ENCODE measurements at regions not wholly inside any gene's neighbourhood (a gene's known extent, or its start where the extent isn't known, plus 50 kb on each side); places are given as distances from the start of the nearest gene placed in this dataset.
"Not testable (repeated sequence)": the region's sequence is repeated elsewhere in the genome, so short reads cannot be mapped to it uniquely, and the experiment has no call there.

- not testable (repeated sequence) for DNase-seq (ENCODE audit: low read depth)
These were observed 219.6 kb downstream of the BAMBI start for GRCh38 chr10:28896791-28897409.

- DNase-seq (ENCODE audit: low read depth): no peak
These were observed 220.5 kb downstream of the BAMBI start for GRCh38 chr10:28897617-28898464.

GRCh38 chr10:28902215-28902614 lies 224.9 kb downstream of the BAMBI start:
- no peak for DNase-seq (ENCODE audit: low read depth)

GRCh38 chr10:28903063-28903462 lies 225.7 kb downstream of the BAMBI start:
- DNase-seq (ENCODE audit: low read depth): no peak

- DNase-seq (ENCODE audit: low read depth): no peak
These were observed 226.4 kb downstream of the BAMBI start for GRCh38 chr10:28903736-28904135.

GRCh38 chr10:28905371-28905770 lies 228.1 kb downstream of the BAMBI start:
- no peak for DNase-seq (ENCODE audit: low read depth)

GRCh38 chr10:28906011-28906411 lies 228.7 kb downstream of the BAMBI start:
- no peak for DNase-seq (ENCODE audit: low read depth)

- DNase-seq (ENCODE audit: low read depth): no peak
These were observed 229.1 kb downstream of the BAMBI start for GRCh38 chr10:28906415-28906814.

- DNase-seq (ENCODE audit: low read depth): no peak
These were observed 229.6 kb downstream of the BAMBI start for GRCh38 chr10:28906934-28907333.

GRCh38 chr10:28909875-28910274 lies 232.6 kb downstream of the BAMBI start:
- DNase-seq (ENCODE audit: low read depth): no peak

GRCh38 chr10:28910956-28911355 lies 233.6 kb downstream of the BAMBI start:
- DNase-seq (ENCODE audit: low read depth): peak; percentile 32

GRCh38 chr10:28911511-28911910 lies 234.2 kb downstream of the BAMBI start:
- not testable (repeated sequence) for DNase-seq (ENCODE audit: low read depth)

GRCh38 chr10:28912017-28912783 lies 234.9 kb downstream of the BAMBI start:
- DNase-seq (ENCODE audit: low read depth): no peak

- DNase-seq (ENCODE audit: low read depth): no peak
These were observed 236.3 kb downstream of the BAMBI start for GRCh38 chr10:28913436-28914237.

GRCh38 chr10:28914701-28915100 lies 237.4 kb downstream of the BAMBI start:
- DNase-seq (ENCODE audit: low read depth): no peak

- DNase-seq (ENCODE audit: low read depth): no peak
These were observed 238.8 kb downstream of the BAMBI start for GRCh38 chr10:28915989-28916588.

- no peak for DNase-seq (ENCODE audit: low read depth)
These were observed 242.8 kb downstream of the BAMBI start for GRCh38 chr10:28920091-28920490.

- DNase-seq (ENCODE audit: low read depth): no peak
These were observed 244.8 kb downstream of the BAMBI start for GRCh38 chr10:28922127-28922526.

- DNase-seq (ENCODE audit: low read depth): no peak
These were observed 245.5 kb downstream of the BAMBI start for GRCh38 chr10:28922861-28923260.

- DNase-seq (ENCODE audit: low read depth): no peak
These were observed 247.4 kb downstream of the BAMBI start for GRCh38 chr10:28924717-28925116.

- DNase-seq (ENCODE audit: low read depth): no peak
These were observed 247.9 kb downstream of the BAMBI start for GRCh38 chr10:28925121-28925663.

Measured in HS-5 (cell line).